Left renal pelvis (tissue), 4 donors: ENCODE measurements at regions not wholly inside any gene's neighbourhood (a gene's known extent, or its start where the extent isn't known, plus 50 kb on each side); places are given as distances from the start of the nearest gene placed in this dataset.

Experiments
- DNase-seq, 4 donors: peaks; one replicate each; pipeline ENCODE4 v3.0.0-alpha.2; 2013; ENCODE audit warnings: low read depth in 4 of 4, low spot score in 3 of 4

DNA sequence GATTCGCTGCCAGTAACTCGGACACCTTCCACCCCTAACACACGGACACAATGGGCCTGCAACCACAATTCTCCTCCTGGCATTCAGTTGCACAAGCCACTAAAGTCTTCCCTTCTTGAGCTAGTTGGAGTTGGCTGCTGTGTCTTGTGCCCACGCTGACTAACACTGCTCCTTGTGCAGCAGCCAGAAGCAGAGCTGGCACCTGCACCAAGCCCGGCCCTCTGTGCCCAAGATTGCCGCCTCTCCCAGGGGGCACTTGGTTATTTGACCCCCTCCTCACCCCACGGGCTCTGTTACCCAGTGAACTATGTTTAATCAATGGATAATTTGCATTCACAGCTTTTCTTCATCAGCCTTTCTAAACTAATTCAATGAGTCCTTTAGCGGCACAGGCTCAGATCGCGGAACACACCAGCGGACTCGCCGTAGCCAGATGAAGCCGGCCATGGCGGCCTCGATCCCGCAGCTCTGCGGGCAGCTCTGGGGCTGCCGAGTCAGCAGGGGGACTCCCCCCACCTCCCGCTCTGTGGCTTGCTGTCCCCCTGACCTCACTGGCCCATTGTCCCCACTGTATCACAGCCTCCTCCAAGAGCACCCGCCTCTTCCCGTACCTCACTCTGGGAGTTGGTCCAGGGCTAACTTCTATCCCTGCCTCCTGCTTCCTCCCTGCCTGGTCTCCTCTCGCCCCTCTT, 94.8 kb upstream of the AFDN start:
- DNase-seq: no peak

DNA sequence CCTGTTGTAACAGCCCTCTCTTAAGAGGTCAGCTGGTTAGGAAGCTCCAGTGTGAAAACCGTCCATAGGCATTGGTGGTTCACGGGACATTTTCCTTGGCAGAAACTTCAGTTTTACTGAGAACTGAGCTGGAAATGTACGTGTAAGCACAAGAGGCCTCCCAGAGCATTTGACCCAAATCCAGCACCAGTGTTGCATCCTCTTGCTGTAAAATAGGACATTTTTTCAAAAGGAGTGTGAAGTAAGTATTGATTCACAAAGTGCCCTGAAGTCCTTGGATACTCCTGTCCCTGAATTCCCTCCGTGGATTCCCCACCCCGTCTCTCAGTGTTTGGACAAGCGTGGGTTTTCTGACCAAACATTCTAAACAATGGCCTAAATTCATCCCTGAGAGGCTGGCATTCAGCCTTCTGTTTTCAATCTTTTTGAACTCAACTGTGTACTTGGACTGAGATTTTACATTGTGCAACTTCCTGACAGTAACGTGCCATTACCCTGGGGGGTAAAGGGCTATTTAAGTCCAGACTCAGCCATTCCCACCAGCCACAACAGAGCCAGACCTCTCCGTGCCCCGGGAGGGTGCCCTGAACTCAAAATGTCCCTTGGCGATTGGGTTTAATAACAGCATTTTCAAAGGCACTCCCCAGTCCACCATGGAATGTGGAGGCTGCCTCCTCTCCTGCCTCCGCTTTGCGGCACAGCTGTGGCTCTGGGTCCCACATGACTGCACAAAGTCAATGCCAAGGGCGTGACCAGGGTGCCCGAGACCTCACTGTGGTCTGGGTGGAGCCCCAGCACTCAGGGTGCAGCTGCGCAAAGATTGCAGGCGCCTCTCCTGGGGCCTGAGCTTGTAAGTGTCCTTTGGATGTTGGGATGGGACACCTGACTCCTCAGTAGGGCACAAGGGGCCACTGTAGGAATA, 92.7 kb upstream of the AFDN start:
- DNase-seq: no peak

DNA sequence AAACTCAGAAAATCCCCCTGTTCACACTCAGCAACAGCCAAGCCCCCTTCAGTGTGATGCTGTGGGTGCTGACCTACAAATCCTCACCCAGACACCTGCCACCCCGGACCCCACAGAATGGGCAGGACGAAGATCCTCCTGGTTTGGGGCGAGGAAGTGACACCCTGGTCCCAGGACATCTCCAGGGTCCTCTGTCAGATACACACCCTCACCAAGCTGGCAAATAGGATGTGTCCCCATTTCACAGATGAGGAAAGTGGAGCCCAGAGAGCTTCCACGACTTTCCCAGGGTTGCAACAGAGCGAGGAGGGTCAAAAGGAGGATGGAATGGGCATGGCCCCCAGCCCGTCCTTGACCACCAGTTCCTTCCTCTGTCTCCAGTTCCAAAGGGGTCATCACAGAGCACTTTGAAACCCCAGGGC, 92.0 kb upstream of the AFDN start:
- no peak for DNase-seq

DNA sequence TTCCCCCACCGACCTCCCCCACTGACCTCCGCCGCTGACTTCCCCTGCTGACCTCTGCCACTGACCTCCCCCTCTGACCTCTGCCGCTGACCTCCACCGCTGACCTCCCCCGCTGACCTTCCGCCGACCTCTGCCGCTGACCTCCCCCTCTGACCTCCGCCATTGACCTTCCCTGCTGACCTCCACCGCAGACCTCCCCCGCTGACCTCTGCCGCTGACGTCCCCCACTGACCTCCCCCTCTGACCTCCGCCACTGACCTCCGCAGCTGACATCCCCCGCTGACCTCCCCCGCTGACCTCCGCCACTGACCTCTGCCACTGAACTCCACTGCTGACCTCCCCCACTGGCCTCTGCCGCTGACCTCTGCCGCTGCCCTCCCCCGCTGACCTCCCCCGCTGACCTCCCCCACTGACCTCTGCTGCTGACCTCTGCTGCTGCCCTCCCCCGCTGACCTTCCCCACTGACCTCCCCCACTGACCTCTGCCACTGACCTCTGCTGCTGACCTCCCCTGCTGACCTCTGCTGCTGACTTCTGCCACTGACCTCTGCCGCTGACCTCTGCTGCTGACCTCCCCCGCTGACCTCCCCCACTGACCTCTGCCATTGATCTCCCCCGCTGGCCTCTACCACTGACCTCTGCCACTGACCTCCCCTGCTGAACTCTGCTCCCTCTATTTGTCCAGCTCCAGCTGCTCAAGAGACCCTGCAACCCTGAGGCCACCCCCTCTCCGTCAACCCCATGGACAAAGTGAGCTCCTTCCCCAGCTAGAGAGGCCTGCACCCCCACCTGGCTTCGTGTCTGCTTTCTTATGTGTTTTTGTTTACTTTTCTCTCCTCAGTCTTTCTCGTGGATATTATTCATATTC, 91.4 kb upstream of the AFDN start:
- no peak for DNase-seq

DNA sequence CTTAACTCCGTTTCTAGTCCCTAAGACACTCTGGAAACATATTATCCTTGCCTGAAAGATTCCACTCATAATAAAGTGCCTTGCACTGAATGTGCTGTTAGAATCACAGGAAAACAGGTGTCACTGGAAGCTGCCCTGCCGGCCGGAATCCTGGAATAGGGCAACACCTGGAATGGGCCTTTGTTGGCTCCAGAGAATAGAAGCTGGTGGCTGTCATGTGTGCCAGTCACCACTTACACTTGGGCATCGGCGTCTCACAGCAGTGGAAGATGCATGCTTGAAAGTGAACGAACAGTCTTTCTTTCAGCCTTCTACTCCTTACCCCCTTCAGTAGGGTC, 90.8 kb upstream of the AFDN start:
- no peak for DNase-seq

DNA sequence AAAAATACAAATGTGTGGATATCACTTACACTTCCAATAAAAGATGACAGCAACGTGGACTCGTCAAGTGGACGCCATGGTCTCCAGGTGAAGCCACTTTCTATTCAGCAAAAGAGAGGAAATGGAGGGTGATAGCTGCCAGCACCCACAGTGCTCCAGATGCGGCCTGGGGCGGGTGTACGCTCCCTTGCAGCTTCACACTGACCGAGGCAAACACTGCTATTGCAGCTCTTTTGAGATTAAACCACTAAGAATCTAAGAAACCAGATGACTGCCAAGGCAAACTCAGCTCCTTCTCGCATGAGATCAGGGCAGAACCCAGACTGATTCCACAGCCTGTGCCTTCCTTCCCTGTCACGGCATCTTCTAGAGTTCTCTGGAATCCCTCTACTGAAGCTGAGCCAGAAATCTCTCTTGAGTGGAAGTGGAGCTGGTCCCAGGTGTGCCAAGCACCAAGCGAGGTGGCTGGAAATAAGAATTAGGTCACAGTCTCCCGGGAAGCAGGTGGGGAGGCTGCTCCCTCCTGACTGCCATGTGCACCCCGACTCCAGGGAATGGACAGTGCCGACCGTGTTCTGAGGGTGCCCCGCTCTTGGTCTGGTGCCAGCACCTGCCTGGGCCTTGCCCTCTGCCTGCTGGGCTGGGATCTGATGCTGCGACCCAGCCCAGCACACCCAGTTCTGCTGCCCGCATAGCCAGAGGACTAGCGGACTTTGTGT, 90.1 kb upstream of the AFDN start:
- DNase-seq: no peak

DNA sequence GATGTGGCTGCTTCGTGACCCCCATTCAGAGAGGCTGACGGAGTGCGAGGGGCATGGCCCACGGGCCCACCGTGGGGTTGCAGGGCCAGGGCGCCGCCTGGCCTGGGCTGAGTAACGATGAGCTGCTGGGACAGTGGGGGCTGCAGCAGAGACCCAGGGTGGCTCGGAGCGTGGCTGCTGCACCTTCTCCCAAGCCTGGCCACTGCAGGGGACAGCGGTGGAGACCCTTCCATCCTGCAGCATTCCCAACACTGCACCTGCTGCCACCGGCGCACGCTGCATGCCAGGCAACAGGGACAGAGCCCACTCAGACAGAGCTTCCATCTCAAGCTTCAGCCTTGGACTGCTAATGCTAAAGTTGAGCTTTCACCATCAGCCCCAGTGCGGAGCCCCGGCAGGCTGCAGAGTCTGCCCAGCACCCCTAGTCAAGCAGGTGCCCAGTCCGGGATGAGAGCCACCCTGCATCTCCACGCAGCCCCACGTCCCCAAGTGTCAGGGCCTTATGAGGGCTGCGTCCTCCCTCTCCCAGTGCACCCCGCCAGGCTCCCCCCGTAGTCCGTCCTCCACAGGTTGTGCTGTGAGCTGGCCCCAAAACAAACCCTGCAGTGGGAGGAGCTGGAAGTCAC, 89.4 kb upstream of the AFDN start:
- no peak for DNase-seq

DNA sequence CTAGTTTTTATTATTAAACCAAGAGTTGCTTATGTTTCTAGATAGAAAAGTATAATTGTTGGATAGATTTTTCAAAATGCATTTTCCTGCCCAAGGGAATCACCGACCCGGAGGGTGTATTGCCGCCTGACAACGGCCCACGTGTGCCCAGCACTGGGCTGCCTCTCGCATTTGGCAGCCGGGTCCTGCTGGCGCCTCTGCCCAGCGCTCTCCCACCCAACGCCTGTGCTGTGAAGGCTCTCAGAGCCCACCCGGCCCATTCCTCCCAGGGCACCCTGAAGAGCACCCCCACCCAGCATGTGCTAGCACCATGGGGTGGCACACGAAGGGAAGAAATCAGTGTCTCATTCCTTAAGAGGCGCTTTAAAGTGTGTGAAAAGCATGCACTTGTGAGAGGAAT, 88.3 kb upstream of the AFDN start:
- DNase-seq: no peak

DNA sequence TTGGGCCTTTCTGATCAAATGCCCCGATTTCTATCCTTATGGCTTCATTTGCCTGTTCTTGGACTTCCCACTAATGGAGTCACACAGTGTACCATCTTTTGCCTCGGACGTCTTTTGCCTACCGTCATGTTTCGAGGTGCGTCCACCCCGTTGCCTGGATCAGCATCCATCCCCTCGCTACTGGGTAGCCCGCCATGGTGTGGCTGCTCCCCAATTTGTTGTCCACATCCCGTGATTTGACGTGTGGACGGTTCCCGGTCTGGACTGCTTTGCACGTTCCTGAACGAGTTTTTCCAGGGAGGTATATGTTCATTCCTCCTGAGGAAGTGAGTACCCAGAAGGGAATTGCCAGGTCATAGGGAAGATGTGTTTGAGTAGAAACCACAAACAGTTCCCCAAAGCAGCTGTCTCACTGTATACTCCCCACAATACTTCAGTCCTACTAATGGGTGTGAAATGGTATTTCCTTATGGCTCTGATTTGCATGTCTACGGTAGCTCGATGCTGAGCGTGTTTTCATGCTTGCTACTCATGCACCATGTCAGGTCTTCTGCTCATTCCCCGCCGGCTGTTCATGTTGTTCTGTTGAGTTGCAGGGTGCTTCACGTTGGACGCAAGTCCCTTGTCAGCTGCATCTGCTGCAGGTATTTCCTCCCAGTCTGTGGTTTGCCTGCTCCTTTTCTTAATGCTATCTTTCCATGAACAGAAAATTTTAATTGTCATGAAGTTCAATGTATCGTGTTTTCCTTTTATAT, 86.8 kb upstream of the AFDN start:
- no peak for DNase-seq

DNA sequence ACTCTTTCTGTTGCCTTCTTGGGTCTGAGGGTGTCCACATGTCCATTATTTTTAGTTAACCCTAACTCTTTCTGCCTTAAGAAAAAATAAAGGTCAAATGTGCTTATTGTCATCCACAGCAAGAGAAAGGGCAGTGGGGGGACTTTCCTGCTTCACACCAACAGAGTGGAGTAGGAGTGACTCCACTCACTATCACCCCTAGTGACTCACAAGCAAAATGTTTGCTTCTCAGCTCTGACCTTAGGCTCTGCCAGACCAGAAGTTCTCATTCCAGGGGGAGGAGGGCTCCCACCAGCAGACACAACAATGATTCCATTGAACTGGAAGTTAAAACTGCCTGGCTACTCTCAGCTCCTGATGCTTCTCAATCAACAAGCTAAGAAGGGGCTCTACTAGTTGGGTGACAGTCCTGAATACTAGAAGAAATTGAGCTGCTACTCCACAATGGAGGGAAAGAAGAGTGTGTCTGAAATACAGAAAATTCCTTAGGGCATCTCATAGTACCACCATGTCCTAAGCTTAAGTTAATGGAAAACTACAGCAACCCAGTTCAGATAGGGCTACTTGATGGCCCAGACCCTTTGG, 83.9 kb upstream of the AFDN start:
- no peak for DNase-seq

DNA sequence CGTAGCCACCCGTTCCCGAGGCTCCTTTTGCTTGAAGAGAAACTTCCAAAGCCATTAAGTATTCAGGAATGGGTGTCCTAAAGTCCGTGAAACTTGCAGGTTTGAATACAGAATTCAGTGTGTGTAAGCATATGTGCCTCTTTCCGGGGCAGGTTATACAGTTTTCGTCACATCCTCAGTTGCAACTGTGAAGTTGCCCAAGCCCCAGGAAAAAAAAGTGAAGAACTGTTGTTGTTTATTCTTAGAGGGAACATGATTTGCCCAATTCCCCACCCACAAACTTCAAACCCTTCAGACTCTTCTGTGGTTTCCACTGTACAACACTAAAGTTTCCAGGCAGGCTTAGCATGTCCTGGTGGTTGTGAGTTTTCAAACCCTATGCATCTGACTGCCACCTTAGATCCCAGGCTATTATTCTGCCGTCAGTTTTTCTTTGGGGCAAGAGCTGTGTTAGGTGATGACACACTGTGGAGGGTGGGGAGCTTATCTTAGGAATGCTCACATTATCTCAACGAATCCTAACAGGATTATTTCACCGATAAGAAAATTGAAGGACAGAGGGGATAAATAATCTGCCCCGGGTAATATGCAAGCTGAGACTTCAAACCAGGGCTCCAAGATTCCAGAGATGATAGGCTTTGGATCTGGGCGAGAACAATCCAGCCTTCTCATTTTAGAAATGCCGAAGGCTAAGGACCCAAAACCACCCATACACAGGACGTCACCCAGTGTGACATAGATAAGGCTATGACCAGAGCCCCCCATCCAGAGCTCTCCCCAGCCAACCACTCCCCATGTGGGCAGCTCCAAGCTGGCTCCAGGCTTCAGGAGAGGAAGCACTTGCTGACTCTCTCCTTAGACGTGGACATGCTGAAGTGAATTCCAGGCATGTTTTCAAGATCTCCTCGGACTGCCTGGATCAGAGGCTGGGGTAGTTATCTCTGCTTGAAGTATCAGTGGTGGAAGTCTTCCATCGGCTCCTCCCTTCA, 81.7 kb upstream of the AFDN start:
- no peak for DNase-seq

DNA sequence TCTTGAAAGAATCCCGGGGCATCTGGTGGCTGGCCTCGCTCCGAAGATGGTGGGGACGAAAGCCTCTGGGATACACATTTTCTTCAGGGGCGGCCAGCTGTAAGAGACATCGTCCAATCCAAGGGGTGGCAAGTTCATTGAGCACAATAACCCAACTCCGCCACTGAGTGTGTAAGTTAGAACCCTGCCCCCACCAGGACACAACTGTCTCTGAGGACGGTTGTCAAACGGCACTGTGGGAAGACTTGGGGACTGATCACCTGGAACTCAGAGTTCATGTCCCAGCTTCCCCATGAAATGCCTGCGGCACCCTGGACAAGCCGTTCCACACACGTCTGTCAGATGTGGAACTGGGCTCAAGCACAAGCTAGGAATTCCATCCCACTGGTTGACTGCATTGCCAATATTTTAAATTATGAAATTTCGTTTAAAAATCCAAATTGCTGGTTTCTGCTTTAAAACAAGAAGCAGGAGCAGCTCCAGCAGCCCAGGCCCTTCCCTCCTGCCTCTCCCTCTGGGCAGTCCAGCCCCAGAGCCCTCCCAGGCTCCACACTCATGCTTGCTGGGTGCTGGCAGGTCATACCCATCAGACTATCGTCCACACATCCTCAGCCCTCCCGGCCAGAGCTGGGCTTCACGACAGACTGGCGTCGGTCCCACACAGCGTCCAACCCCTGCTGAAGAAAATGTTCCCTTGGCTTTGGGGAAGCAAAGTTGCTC, 80.9 kb upstream of the AFDN start:
- DNase-seq: no peak

DNA sequence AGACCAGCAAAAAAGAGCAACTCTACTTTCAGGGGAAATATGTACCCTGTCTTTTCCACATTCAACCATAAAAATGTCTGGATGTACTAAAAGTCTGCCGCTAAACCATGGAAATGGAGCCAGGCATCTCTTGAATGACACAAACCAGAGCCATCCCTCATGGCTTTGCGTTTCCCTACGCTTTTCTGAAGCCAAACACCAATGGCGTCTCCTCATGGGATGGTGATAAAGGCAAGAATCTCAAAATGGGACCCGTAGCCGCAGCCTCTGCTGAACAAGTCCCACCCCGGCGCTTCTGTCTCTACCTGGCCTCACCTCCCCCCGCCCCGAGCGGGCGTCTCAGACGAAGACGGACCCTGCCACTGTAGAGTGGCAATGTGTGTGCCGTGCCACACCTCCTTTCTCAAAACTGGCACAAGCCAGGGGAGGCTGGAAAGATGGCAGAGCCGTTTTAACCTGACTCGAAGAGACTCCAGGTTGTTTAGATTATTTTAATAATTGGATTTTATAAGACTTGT, 80.3 kb upstream of the AFDN start:
- DNase-seq: no peak

DNA sequence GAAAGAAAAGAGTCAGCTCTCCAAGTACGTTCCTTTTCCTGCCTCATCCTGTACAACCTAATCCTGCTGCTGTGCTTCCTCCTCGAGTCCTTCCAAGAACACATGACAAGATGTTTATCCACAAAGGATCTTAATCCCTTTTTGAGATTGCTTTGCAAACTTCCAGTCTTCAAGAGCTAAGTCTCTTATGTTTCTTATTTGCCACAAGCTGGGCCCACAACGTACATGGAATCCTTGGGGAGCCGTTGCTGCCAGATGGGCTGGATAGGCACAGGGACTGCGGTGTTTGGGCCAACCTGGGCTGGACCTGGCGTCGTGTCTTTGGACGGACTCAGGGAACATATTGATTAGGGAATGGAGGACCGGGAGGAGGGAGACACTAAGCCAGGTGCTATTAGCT, 79.7 kb upstream of the AFDN start:
- DNase-seq: no peak

DNA sequence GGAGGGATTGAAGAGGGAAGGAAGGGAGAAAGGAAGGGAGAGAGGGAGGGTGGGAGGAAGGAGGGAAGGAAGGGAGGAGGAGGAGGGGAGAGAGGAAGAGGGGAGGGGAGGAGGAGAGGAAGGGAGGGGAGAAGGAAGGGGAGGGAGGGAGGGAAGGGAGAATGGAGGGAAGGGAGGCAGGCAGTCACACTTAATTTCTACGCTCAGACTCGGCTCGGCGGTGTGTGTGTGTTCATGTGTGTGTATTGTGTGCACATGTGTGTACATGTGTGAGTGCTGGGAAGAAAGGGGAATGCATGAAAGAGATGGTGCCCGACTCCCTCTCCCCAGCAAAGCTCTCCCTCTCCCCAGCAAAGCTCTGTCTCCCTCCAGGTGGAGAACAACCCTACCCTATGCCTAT, 79.1 kb upstream of the AFDN start:
- no peak for DNase-seq

DNA sequence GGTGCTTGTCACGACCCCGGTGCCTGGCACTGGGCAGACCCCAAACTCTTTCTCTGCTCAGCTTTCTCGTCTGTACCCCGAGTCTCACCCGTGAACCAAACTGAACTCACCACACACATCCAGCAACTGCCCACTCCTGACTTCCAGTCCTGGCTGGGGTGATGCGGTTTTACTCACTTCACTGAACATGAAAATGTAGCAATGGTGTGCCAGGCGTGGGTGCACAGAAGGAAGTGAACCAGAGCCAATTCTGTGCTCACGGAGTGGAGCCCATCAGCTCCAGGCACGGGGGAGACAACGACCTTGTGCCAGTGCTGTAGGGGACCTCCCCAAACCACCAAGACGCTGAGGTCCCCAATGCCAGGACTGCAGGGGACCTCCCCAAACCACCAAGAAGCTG, 78.7 kb upstream of the AFDN start:
- DNase-seq: no peak
